ENCODE measurements at regions not wholly inside any gene's neighbourhood (a gene's known extent, or its start where the extent isn't known, plus 50 kb on each side); places are given as distances from the start of the nearest gene placed in this dataset.

GRCh38 chr6:14254505-14254904 lies 136.9 kb downstream of the CD83 start:
- Histone ChIP-seq H3K27me3 (ENCODE audit: insufficient read depth, poor library complexity, severe bottlenecking) (no peaks in the 10 kb centered on the region), H3K4me3 (replicated peaks; ENCODE audit: insufficient read depth, low read length) (no peak overlapping the region), H3K27ac (replicated peaks) (no peak overlapping the region)
- TF ChIP-seq CTCF (IDR thresholded peaks at IDR 0.05; ENCODE audit: insufficient read depth, low read length) (no peak), SPI1 (IDR thresholded peaks at IDR 0.05; ENCODE audit: borderline replicate concordance, low read depth) (no peak), POLR2AphosphoS5 (IDR thresholded peaks at IDR 0.05; ENCODE audit: low read depth) (no peak), GABPA (IDR thresholded peaks at IDR 0.05; ENCODE audit: low read depth) (no peak), REST (IDR thresholded peaks at IDR 0.05; ENCODE audit: insufficient replicate concordance, low read depth) (no peak)
- DNase-seq (ENCODE audit: low read depth in 1 of 2, low spot score in 1 of 2), result no peak

- Histone ChIP-seq H3K27me3 (ENCODE audit: insufficient read depth, poor library complexity, severe bottlenecking) (no peaks in the 10 kb centered on the region), H3K4me3 (replicated peaks; ENCODE audit: insufficient read depth, low read length) (no peak overlapping the region), H3K27ac (replicated peaks) (no peak overlapping the region)
- no peak for DNase-seq (ENCODE audit: low read depth in 1 of 2, low spot score in 1 of 2)
- no peak for TF ChIP-seq CTCF (IDR thresholded peaks at IDR 0.05; ENCODE audit: insufficient read depth, low read length)
- no peak for TF ChIP-seq REST (IDR thresholded peaks at IDR 0.05; ENCODE audit: insufficient replicate concordance, low read depth)
- no peak for TF ChIP-seq POLR2AphosphoS5 (IDR thresholded peaks at IDR 0.05; ENCODE audit: low read depth)
- no peak for TF ChIP-seq GABPA (IDR thresholded peaks at IDR 0.05; ENCODE audit: low read depth)
- TF ChIP-seq SPI1 (IDR thresholded peaks at IDR 0.05; ENCODE audit: borderline replicate concordance, low read depth), result no peak
Measured at GRCh38 chr6:14255916-14256315, 138.3 kb downstream of the CD83 start.

- Histone ChIP-seq H3K27ac (replicated peaks) (no peak overlapping the region), H3K4me3 (replicated peaks; ENCODE audit: insufficient read depth, low read length) (no peak overlapping the region), H3K27me3 (ENCODE audit: insufficient read depth, poor library complexity, severe bottlenecking) (no peaks in the 10 kb centered on the region)
- no peak for TF ChIP-seq REST (IDR thresholded peaks at IDR 0.05; ENCODE audit: insufficient replicate concordance, low read depth)
- TF ChIP-seq GABPA (IDR thresholded peaks at IDR 0.05; ENCODE audit: low read depth), result no peak
- TF ChIP-seq POLR2AphosphoS5 (IDR thresholded peaks at IDR 0.05; ENCODE audit: low read depth), result no peak
- TF ChIP-seq SPI1 (IDR thresholded peaks at IDR 0.05; ENCODE audit: borderline replicate concordance, low read depth), result no peak
- TF ChIP-seq CTCF (IDR thresholded peaks at IDR 0.05; ENCODE audit: insufficient read depth, low read length), result no peak
- DNase-seq (ENCODE audit: low read depth in 1 of 2, low spot score in 1 of 2), result no peak
Measured at GRCh38 chr6:14258117-14258516, 140.5 kb downstream of the CD83 start.

All from HL-60 (cell line).